Thoracic aorta (tissue), 2 donors: ENCODE measurements at regions not wholly inside any gene's neighbourhood (a gene's known extent, or its start where the extent isn't known, plus 50 kb on each side); places are given as distances from the start of the nearest gene placed in this dataset.

Experiments
- ATAC-seq: fragments of 150-250 bp; one replicate; pipeline ENCODE4 v1.8.0; 2017; ENCODE audit warnings: low read depth; ENCODE audit not compliant: insufficient number of reproducible peaks, low FRiP score
- DNase-seq: peaks from one replicate; pipeline ENCODE4 v3.0.0-alpha.2; 2020; ENCODE audit warnings: low spot score
- H3K27ac ChIP-seq, 2 donors: fragments of 200-600 bp; sonication (generic); 1 replicate in 1 of 2; 2 replicates in 1 of 2; pipeline ENCODE4 v1.5.1; 2016; ENCODE audit warnings: mild to moderate bottlenecking in 2 of 2, moderate library complexity in 2 of 2
- H3K27me3 ChIP-seq: fragments of 200-600 bp; sonication (generic); replicated peaks from 2 replicates; pipeline ENCODE4 v1.6.0; 2016; ENCODE audit warnings: mild to moderate bottlenecking; ENCODE audit not compliant: insufficient read depth
- H3K36me3 ChIP-seq: fragments of 200-600 bp; sonication (generic); one replicate; pipeline ENCODE4 v1.5.1; 2016
- H3K4me1 ChIP-seq, 2 donors: fragments of 200-600 bp; sonication (generic); 1 replicate in 1 of 2; 2 replicates in 1 of 2; pipeline versions ENCODE4 v1.5.1 to v1.6.0; 2016; ENCODE audit warnings: low read depth in 2 of 2, mild to moderate bottlenecking in 1 of 2; ENCODE audit not compliant: control insufficient read depth in 1 of 2
- H3K4me3 ChIP-seq: fragments of 200-600 bp; sonication (generic); 2 replicates; pipeline ENCODE4 v1.5.1; 2016; ENCODE audit warnings: mild to moderate bottlenecking
- H3K9me3 ChIP-seq: fragments of 200-600 bp; sonication (generic); 2 replicates; pipeline ENCODE4 v1.5.1; 2016
- TF ChIP-seq, protein P1 (sequence below): fragments of 200-600 bp; sonication (generic); IDR thresholded peaks from one replicate; pipeline ENCODE4 v1.5.1; 2019; ENCODE audit warnings: antibody characterized with exemption

DNA sequence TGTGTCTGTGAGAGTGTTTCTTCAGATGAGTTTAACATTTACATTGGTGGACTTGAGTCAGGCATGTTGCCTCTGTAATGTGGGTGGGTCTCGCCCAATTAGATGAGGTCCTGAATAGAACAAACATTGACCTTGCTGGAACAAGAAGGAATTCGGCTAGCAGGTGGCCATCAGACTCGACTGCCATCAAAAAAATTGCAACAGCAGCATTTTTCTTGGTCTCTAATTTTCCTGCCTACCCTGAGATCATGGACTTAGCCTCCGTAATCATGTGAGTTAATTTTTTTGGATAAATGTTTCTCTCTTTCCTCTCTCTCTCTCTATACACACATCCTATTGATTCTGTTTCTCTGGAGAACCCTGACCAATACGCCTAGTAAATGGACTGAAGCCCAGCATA, 83.8 kb upstream of the ST6GAL2 start:
- ATAC-seq: no peak
- TF ChIP-seq, protein P1, sequence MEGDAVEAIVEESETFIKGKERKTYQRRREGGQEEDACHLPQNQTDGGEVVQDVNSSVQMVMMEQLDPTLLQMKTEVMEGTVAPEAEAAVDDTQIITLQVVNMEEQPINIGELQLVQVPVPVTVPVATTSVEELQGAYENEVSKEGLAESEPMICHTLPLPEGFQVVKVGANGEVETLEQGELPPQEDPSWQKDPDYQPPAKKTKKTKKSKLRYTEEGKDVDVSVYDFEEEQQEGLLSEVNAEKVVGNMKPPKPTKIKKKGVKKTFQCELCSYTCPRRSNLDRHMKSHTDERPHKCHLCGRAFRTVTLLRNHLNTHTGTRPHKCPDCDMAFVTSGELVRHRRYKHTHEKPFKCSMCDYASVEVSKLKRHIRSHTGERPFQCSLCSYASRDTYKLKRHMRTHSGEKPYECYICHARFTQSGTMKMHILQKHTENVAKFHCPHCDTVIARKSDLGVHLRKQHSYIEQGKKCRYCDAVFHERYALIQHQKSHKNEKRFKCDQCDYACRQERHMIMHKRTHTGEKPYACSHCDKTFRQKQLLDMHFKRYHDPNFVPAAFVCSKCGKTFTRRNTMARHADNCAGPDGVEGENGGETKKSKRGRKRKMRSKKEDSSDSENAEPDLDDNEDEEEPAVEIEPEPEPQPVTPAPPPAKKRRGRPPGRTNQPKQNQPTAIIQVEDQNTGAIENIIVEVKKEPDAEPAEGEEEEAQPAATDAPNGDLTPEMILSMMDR: no peak
- H3K9me3 ChIP-seq: no peaks in the 10 kb centered on the region

DNA sequence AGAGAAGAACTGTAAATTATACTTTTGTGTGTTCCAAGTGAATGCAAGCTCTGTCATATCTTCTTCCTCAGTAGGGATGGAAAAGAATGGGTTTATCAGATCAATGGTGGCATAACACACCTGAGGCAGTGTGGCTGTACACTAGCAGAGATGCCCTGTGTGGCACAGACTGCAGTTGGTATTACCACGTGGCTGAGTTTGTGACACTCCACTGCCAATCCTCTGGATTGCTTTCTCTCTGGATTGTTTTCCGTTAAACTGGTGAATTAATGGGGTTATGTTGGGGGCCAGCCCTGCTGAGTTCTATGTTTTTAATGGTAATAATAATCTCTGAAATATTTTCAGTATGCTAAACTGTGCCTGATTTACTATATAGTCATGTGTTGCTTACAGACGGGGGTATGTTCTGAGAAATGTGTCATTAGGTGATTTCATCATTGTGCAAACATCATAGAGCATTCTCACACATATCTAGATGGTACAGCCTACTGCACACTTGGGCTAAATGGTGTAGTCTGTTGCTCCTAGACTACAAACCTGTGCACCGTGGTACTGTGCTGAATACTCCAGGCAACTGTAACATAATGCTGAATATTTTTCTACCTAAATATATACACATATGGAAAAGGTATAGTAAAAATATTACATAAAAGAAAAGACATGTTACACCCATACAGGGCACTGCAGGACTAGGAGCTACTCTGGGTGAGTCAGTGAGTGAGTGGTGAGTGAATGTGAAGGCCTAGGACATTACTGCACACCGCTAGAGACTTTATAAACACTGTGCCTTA, 84.7 kb upstream of the ST6GAL2 start:
- Histone ChIP-seq H3K4me3 (no peak overlapping the region), H3K27me3 (no peaks in the 10 kb centered on the region), H3K9me3 (no peaks in the 10 kb centered on the region), H3K36me3 (no peaks in the 10 kb centered on the region), H3K27ac (no peak overlapping the region), H3K4me1 (no peaks in the 10 kb centered on the region)
- DNase-seq: no peak
- ATAC-seq: no peak
- TF ChIP-seq, protein P1: no peak

More for the DNA sequence above, 83.8 kb upstream of the ST6GAL2 start:
- no peak overlapping the region for H3K4me3 ChIP-seq
- H3K27ac ChIP-seq: no peak overlapping the region
- H3K36me3 ChIP-seq: no peaks in the 10 kb centered on the region
- no peaks in the 10 kb centered on the region for H3K27me3 ChIP-seq
- DNase-seq: no peak
- no peaks in the 10 kb centered on the region for H3K4me1 ChIP-seq

DNA sequence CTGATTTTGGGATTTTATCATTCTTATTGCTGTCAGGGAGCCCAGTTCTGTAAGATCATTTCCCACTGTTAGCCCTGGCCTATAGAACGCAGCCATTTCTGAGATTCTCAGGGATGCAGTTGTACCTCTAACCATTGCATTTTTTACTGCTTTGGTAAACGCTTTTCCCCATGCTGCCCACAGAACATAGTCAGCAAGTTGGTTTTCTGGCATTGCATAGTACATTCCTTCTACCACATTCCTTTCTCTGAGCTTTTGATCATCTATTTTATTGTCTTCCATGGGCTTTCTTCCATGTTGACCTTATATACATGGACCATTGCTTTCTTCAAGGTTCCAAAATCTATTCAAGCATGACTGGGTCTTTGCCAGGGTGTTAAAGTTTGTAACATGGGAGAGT, 86.8 kb upstream of the ST6GAL2 start:
- H3K27ac ChIP-seq: no peak overlapping the region
- H3K36me3 ChIP-seq: no peaks in the 10 kb centered on the region
- no peaks in the 10 kb centered on the region for H3K9me3 ChIP-seq
- H3K27me3 ChIP-seq: no peaks in the 10 kb centered on the region
- ATAC-seq (no peak), DNase-seq (no peak)
- peaks cover 5 to 9% of the 10 kb centered on the region in 2 donors for H3K4me1 ChIP-seq
- no peak overlapping the region for H3K4me3 ChIP-seq
- TF ChIP-seq, protein P1: no peak

DNA sequence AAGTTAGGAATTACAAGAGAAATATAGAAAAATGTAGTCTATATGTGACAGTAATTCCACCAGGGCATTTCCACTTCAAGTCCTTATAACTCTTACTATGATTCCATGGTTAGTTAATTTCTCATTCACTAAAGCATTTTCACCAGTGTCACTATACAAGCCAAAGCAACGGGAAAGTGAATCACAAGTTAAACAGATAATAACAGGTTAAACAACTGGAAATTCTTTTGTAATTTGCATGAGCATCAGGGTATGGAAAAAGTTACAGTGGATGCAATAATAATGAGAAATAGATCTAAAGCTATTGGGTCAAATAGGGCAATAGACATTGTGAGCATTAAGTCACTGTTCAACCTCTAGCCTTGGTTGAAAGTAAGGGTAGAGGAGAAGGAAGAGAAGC, 88.9 kb upstream of the ST6GAL2 start:
- no peak for ATAC-seq
- H3K4me3 ChIP-seq: no peak overlapping the region
- TF ChIP-seq, protein P1: no peak
- peaks cover 5 to 11% of the 10 kb centered on the region in 2 donors for H3K4me1 ChIP-seq
- DNase-seq: no peak
- H3K36me3 ChIP-seq: no peaks in the 10 kb centered on the region
- no peaks in the 10 kb centered on the region for H3K27me3 ChIP-seq
- no peaks in the 10 kb centered on the region for H3K9me3 ChIP-seq
- no peak overlapping the region for H3K27ac ChIP-seq

DNA sequence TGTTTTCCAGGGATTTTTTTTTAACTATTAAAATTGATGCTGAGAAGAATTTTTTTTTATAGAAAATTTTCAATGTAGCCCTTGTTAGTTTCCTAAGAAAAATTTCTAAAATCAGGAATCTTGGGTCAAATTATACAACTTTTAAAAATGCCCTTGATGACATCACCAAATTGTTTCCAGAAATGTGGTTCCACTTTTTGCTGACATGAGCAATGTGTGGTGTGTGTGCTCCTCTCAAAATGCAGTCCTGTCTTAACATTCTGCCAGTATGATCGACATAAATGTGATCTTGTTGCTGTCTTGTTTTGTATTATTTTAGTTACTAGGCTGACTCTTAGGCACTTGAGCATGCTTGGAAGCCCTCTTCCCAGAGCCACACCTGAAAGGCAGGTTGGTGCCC, 89.7 kb upstream of the ST6GAL2 start:
- Histone ChIP-seq H3K9me3 (no peaks in the 10 kb centered on the region), H3K4me3 (no peak overlapping the region), H3K27ac (no peak overlapping the region), H3K27me3 (no peaks in the 10 kb centered on the region), H3K36me3 (no peaks in the 10 kb centered on the region), H3K4me1 (peaks cover 5 to 11% of the 10 kb centered on the region in 2 donors)
- ATAC-seq: no peak
- no peak for DNase-seq
- TF ChIP-seq, protein P1: no peak
